ENCODE measurements at regions not wholly inside any gene's neighbourhood (a gene's known extent, or its start where the extent isn't known, plus 50 kb on each side); places are given as distances from the start of the nearest gene placed in this dataset.

DNA sequence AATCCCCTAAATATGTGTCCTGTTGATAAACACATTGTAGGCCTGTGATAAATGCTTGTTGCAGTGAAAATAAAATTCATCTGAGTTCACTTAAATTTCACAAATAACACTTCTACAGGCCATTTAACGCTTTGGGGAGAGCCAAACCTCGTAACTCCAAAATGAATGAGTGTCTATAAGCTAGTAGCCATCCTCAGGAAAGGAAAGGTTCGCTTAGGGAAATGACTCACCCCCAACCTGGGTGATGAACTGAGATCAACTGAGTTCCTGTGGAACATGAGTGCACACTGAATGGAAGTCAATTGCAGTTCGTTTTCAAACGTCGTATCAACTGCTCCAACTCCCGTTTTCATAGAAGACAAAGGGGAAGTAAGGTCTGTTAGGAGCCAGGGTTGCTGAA is 527.6 kb upstream of the ID2 start:
- DNase-seq = no peak

DNA sequence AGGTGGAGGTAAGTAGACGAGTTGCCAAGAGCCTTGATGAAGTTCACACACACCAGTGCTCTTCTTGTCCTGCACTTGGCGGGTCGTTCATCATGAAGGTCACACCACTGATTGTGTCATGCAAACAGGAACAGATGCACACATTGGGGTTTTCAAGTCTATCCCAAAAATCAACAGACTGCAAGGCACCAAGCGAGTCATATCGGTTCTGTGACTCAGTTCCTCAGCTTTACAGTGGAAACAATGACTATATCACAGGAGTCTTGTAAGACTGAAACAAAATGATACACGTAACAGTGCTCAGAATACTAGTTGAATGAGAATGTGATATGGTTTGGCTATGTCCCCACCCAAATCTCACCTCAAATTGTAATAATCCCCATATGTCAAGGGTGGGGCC is 526.9 kb upstream of the ID2 start:
- DNase-seq = no peak

DNA sequence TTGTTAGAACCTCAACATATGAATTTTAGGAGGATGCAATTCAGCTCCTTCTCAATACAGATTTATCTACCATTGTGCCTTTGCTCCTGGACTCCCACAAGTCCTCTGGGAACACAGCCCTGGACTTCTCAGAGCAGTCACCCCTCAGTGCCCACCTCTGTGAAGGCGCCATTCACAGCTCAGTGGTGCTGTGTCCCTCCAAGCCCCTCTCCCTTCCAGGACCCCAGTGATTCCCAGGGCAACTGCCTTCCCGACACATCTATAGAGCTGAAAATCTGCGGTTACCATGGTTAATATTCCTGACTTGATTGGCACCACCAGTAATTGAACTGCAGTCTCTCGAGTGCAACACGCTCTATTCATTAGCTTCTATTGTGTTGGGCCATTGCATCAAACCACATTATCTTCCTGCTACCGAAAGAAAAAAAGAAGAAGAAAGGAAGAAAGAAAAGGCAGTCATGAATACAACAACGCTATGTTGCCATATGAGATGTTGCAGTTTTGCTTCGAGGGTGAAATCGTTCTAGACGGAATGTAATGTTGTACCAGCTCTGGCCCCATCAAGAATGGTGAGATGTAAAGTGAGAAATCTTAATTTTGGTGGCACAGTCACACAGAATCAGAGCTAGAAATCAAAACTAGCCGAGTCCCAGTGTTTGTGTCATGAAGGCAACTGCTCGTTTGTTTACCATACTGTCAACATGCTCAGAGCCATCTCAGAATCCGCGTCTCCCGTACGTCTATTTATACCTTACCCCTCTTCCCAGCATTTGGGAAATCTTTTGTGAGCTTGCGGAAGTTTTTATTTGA is 524.0 kb upstream of the ID2 start:
- no peak for DNase-seq

DNA sequence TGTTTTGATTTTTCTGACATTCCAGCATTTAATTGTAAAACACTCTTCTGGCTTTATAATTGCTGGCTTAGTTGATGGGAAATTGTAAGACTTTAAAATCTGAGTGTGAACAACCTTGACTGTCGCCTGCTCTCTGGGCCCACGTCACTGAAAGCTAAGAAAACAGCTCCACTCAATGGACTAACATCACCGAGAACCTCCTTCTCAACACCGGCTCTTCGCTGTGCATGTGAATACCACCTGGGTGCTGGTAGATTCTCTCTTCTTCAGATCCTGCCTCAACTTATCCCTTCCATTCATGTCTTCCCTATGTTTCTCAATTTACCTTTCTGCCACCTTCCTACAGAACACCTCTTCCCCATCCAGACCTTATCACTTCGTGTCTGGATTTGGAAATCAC is 523.1 kb upstream of the ID2 start:
- no peak for DNase-seq

DNA sequence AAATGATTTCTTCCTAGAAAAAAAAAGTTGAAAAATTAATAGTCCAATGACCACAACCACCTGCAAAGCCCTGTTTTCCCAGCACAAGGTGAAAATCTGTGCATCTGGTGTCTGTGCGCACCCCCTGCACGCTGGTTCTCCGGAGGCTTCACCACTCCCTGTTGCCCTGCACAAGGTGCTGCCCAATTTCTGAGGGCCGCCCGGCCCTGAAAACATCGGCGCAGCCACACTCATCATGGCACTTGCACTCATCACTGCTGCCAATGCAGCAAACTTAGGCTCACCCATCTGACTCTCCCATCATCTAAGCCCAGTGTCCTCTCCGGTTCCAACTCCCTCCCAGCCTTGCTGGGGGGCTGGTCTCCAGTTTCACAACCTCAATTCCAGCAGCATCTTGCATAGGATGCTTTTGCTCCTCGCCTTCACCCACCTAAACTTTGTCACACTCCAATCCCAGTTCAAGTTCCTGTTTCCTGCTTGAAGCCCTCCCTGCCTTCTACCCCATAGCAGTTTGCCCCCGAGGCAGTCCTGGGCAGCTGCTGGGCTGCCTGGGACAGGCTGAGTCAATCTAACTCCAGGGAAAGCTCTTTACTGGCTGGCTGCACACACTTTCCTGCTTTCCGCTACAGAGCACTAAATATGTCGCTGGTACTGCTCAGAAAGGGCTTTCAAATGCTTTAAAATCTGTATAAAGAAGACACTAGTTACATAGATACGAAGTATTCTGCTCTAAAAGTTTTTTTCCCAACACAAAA is 522.5 kb upstream of the ID2 start:
- DNase-seq = no peak

DNA sequence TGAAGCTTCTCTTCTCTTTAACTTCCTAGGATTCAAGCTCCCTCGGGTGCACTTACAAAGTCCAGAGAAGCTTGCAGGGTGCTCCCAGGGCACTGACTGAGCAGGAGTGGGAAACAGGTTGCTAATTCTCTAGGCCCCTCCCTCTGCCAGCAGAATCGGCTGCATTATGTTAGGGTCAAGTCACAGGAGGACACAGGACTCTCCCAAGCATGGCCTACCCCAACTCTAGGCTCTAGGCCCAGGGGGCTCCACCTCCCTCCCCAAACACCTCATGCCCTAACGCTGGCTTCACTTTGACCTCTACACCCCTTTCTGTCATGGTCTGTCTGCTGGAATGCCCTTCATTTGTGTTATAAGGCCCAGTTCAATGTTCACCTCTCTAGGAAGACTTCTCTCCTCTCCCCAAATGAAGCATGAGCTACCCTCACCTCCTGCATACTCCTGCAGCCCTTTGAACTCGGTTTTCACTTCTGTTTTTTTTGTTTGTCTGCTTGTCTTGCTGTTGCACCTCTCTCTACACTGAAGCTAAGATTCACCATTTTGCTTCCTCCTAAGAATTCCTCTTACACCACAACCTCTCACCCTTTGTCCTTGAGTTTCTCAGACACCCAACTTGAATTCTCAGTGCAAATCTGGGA is 521.8 kb upstream of the ID2 start:
- DNase-seq = no peak

DNA sequence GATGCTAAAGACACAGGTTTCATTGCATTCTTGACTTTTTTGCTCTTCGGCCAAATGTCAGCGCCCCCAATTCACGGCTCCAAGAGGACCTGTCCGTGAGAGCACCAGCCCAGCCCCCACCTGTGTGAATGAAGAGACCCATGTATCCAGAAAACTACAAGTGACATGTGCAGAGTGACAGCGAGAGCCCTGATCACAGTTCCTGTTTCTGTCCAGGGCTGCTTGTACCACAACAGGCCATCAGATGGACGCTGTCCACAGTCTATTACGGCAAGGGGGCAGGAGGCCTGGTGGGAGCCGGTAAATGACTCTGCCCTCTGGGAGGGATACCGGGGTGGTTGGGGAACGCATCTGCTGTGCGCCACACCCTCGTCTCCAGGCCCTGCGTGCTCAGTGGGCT is 520.9 kb upstream of the ID2 start:
- DNase-seq = no peak

DNA sequence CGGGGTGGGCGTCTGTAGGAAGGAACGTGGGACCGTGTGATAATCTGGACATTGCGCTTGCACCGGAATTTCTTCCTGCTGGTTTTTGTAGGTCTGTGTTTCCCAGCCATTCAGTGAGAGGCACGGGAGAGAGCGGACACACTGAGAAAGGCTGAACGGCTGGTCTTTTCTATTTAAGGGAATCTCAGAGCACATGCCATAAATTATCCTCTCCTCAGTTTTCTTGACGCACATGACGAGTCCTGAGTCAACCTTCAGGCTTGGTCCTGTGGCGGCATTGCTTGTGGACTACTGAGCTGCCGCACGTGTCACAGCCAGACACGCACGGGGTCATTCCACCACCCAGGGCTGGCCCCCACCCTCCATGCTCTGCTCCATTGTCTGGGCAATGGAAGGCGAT is 519.3 kb upstream of the ID2 start:
- no peak for DNase-seq

DNA sequence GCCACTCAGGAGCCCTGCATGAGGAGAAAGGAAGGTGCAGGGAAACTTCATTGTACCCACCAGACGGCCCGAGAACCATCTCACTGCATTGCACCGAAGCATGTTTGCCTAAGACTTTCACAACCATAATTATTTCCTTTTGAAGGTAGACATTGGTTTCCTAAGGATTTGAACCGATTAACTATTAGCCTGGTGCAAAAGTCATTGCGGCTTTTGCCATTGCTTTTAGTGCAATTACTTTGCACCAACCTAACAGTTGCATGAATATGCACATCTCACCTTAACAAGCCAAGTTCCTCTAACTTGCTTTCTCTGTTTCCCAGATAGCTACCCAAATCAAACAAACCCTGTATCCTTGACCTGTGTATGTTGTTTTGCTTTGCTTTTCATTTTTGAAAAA is 516.3 kb upstream of the ID2 start:
- DNase-seq = no peak

DNA sequence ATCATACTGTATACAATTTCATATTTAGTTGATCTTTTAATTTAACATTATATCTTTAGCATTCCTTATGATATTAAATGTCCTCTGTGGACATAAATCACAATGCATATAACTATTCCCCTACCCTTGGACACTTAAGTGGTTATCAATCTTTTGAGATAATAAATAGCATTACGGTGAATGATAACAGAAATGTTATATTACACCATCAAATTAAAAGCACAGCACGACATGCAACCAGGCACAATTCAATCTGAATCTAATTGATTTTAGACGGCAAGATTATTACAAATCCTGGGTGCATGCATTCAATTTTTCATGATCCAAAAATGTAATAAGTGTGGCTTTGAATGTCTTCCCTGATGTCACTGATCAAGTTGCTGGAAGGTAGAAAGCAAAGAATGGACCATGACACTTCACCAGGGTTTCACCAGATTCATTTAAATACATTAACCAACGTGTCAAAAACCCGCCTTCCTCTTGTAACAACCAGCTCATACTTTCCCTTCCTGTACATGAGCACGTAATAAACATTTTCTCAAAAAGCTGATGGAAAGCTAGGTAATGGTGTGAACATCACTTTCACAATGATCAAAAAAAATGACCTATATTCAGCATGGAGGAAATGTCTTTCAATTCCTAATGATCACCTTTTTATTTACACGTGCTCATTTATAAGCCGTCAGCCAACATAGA is 513.7 kb upstream of the ID2 start:
- no peak for DNase-seq

DNA sequence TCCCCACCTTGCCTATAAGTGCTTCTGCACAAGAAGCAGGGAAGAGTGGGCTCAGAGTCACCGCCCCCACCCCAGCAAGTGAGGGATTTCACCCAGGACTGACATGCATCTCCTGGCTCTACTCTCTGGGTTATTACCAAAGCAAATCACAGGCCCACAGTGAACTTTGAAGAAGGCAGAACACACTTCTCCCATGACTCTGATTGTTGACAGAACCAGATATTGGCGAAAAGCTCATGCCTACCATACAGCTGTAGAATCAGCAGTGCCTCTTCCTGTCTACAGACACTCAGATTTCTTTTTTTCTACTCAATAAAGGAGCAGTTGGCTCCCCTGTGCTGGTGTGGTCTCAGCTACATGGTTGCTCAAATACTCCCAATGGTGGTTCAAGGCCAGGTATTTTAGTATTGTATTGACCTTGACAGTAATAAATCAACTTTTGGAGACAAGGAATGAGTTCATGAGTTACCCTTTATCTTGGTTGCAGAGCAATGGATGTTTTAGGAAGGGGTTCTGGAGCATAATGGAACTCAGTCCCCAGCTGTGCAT is 512.9 kb upstream of the ID2 start:
- no peak for DNase-seq

DNA sequence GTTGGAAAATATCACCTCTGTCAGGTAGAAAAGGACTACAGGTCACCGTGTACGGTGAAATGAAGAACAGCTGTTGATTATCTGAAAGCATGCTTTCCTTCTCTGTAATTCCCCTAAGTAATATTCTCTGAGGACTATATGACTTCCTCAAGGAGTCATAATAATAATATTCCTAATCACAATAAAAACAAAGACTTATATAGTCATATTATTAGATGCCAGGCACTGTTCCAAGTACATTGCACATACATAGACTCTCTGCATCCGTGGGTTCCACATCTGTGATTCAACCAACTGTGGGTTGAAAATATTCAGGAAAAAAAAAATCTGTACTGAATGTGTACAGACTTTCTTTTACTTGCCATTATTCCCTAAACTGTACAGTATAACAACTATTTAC is 512.4 kb upstream of the ID2 start:
- no peak for DNase-seq

DNA sequence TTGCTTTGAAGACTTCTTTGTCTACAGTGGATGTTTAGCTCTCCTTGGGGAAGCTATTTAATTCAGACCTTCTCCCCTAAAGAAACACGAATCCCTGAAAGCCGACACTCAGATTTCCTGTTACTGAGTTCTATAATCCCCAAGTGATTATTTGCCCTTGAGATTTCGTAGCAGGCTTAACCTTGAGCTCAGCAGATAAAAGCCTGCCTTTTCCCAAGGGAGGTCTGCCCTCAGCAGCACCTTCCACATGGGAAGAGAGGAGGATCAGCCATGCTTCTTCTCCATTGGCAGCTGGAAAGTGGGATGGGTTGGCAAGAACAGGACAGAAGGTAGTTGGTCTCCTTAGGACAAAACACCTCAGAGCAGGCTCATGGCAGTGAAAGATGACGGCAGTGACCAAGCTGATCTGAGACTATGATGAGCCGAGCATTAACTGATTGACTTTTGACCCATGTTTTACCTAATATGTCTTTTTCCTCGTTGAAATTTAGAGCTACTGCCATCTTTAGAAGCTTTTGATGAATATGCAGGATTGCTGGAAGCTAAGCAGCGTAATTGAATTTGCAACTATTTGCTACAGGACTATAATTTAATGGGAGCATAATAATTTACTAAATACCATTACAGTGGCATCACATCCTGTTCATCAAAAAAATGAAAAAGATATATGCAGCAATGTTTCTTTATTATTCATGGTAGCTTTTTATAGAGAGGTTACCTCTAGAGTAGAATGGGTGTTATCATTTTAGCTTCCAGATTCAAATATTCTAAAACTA is 511.1 kb upstream of the ID2 start:
- DNase-seq = no peak

DNA sequence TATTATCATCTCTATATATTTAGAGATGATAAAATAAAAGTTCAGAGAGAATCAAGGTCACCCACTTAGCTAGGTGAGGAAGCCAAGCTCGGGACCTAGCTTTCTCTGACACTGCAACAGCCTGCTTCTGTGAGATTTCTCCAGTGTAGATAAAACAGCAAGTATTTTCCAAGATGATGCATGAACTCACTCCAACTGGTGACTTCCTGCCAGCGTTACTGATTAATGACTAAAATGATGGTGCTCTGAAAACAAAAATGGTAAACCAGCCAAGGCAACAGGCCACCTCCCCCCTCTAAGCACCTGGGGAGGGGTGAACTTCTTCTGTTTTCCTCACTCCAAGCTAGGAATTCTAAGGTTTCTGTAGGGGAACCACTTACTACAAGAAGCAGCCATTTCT is 510.2 kb upstream of the ID2 start:
- DNase-seq = no peak

DNA sequence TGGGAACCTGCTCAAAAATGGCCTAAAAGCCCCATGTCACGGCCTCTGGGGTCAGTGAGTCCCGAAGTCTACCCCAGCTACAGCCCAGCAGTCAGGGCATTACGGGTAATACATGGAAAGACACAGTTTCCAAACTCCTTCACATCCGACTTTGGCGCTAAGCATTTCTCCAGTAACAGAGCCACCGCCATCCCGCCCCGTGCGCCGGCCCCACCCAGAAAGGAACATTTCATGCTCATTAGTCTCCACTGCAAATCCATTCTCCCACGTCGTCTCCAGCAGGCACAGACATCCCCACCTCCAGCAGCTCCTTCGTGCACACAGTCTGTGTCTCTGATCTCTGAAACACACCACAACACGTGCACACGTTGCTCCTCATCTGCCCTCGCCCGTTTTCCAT is 509.2 kb upstream of the ID2 start:
- no peak for DNase-seq

DNA sequence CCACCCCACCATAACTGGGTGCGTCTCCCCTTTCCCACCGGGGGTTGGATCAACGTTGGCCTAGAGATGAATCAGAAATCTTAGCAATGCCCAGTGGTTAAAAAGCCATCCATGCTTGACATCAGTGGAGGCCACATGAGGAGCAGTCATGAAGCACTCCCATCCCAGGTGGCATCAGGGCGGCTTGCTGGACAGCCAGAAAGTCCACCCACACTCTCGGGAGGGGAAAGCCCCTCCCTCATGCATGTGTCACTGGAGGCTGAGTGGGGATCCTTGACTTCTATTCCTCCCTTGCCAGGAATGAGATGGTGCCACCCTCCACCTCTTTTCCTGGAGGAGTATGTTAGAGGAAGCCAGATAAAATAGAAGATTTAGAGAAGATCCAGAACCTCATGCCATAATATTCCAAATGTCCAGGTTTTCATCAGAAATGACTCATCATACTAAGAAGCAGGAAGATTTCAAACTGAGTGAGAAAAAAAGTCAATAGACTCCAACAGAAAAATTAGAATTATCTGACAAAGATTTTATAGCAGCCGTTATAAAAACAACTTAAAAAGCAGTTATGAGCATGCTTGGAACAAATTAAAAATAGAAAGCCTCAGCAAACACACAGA is 507.1 kb upstream of the ID2 start:
- no peak for DNase-seq

DNA sequence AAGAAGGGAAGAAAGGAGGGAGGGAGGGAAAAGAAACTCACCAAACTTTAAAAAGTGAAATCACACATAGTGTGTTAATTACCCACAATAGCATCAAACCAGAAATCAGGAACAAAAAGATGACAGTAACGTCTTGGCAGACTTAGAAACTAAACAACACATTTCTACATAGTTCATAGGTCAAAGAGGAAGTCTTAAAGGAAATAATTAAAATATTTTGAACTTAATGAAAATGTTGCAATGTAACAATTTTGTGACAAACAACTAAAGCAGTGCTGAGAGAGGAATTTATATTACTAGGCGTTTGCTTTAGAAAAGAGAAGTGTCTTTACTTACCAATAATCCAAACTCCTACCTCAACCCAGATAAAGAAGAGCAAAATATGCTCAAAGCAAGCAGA is 505.0 kb upstream of the ID2 start:
- peak; percentile 9 for DNase-seq

DNA sequence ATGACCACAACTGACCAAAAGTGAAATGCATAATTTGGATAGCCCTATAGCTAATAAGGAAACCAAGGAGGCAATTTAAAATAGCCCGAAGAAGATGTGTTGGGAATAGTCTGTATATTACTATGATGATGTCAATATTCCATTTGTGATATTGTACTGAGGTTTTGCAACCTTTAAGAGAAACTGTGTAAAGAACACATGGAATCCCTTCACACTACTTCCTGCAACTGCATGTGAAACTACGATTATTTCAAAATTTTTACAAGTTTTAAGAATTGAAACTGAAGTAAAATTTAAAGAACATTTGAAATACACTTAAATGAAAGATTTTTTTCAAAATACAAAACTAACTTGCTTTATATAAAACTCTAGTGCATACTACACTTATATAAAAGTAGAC is 504.3 kb upstream of the ID2 start:
- DNase-seq = no peak

DNA sequence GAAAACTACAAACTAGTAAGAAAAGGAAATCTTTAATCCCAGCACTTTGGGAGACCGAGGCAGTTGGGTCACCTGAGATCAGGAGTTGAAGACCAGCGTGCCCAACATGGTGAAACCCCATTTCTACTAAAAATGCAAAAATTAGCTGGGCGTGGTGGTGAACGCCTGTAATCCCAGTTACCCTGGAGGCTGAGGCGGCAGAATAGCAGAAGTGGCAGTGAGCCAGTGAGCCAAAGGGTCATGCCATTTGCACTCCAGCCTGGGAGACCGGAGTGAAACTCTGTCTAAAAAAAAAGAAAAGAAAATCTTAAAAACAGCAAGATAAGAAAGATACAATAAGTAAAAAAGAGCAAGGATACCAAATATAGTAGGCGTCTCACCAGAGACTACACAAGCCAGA is 502.9 kb upstream of the ID2 start:
- DNase-seq = no peak

DNA sequence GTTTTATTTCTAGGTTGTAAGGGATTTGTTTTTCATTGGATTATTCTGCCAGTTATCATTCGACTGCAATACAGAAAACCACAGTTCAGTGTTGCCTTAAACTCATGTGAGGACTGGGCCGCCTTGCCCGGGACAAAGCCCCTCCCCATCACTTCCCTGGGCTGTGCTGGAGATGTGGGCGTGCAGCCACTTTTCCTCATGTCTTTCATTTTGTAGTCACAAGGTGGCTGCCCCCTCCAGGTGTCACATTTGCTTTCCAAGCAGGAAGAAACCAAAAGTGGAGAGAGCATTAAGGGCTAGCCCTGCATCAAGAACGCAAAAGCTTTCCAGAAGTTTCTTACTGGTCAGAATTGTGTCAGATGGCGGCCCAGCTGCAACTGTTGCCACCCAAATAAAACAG is 492.5 kb upstream of the ID2 start:
- no peak for DNase-seq

DNA sequence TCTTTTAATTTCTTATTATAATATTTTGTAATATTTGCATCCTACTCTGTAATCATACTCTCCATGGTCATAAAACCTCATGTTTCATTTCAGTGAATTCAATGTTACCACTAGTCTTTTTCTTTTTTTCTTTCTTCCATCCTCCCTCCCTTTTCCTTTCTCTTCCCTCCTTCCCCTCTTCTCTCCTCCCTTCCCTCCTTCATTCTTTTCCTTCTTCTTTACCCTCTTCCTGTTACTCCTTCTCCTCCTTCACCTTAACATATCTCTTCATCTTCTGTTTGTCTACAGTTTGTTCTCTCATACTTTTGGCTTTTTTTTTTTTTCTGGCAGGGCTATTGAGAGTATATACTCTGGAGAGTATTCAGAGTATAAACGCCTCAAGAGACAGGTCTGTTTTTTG is 491.6 kb upstream of the ID2 start:
- no peak for DNase-seq

DNA sequence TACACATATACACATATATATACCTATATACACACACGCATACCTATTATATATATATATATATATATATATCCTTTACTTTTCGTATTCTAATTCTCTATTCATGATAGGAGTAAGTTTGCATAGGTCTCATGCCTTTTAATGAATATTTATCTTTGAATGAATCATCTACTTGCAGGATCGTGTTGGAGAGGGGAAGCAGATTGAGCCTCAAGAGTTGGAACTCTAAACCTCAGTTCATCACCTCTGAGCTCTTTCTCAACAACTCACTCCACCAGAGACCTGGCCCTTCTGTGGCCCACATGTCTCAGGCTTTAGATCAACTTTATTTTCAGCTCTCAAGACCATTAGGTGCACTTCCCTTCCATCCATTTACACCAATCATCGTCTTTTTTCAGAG is 490.4 kb upstream of the ID2 start:
- DNase-seq = no peak
